SK-N-SH treated with all-trans-retinoic acid at 6 μM for 48 hours (cell line): ENCODE measurements at regions not wholly inside any gene's neighbourhood (a gene's known extent, or its start where the extent isn't known, plus 50 kb on each side); places are given as distances from the start of the nearest gene placed in this dataset.

ENCODE experiments used
- ATAC-seq: fragments of 200-7000 bp; cut with Tn5 transposase; 3 replicates; pipeline ENCODE4 v1.9.1; 2020; ENCODE audit warnings: mild to moderate bottlenecking, moderate library complexity
- ARNTL ChIP-seq: fragments of 450-650 bp; formaldehyde crosslinking; IDR thresholded peaks from 2 replicates; pipeline ENCODE4 v1.5.0; 2020; ENCODE audit warnings: low read depth, mild to moderate bottlenecking, moderate library complexity, borderline replicate concordance
- BACH2 ChIP-seq: fragments of 250-450 bp; sonication (Bioruptor Pico); IDR thresholded peaks from 2 replicates; pipeline ENCODE4 v1.9.0; 2021; ENCODE audit warnings: mild to moderate bottlenecking, borderline replicate concordance
- CREB5 ChIP-seq: fragments of 250-450 bp; sonication (Bioruptor Pico); IDR thresholded peaks from 2 replicates; pipeline ENCODE4 v1.5.1; 2020; ENCODE audit warnings: low read depth, mild to moderate bottlenecking, moderate library complexity
- CSDC2 ChIP-seq: fragments of 250-450 bp; sonication (Bioruptor Pico); IDR thresholded peaks from 2 replicates; pipeline ENCODE4 v1.5.0; 2020; ENCODE audit warnings: mild to moderate bottlenecking, moderate library complexity
- CSRNP3 ChIP-seq: fragments of 250-450 bp; sonication (Bioruptor Pico); IDR thresholded peaks from 2 replicates; pipeline ENCODE4 v1.5.1; 2021; ENCODE audit warnings: mild to moderate bottlenecking, moderate library complexity
- ESRRG ChIP-seq: fragments of 250-450 bp; sonication (Bioruptor Pico); IDR thresholded peaks from 2 replicates; pipeline ENCODE4 v1.6.1; 2021; ENCODE audit warnings: mild to moderate bottlenecking
- GLIS3 ChIP-seq: fragments of 250-450 bp; sonication (Bioruptor Pico); IDR thresholded peaks from 2 replicates; pipeline ENCODE4 v1.5.0; 2020; ENCODE audit warnings: mild to moderate bottlenecking, moderate library complexity
- ISL1 ChIP-seq: fragments of 250-450 bp; sonication (Bioruptor Pico); IDR thresholded peaks from 2 replicates; pipeline ENCODE4 v2.1.2; 2022; ENCODE audit warnings: mild to moderate bottlenecking, moderate library complexity
- OSR1 ChIP-seq: fragments of 250-450 bp; sonication (Bioruptor Pico); IDR thresholded peaks from 2 replicates; pipeline ENCODE4 v1.8.0; 2022; ENCODE audit warnings: moderate library complexity, mild to moderate bottlenecking, inconsistent platforms
- PATZ1 ChIP-seq: fragments of 250-450 bp; sonication (Bioruptor Pico); IDR thresholded peaks from 2 replicates; pipeline ENCODE4 v1.8.0; 2020; ENCODE audit warnings: mild to moderate bottlenecking, moderate library complexity, borderline replicate concordance
- POU6F1 ChIP-seq: fragments of 250-450 bp; sonication (Bioruptor Pico); IDR thresholded peaks from 2 replicates; pipeline ENCODE4 v1.8.0; 2021; ENCODE audit warnings: low read depth, mild to moderate bottlenecking, moderate library complexity, borderline replicate concordance
- PPARA ChIP-seq: fragments of 250-450 bp; sonication (Bioruptor Pico); IDR thresholded peaks from 2 replicates; pipeline ENCODE4 v1.5.0; 2020; ENCODE audit warnings: mild to moderate bottlenecking, borderline replicate concordance
- RARB ChIP-seq: fragments of 250-450 bp; sonication (Bioruptor Pico); IDR thresholded peaks from 2 replicates; pipeline ENCODE4 v1.8.0; 2021; ENCODE audit warnings: mild to moderate bottlenecking, moderate library complexity
- SNAI2 ChIP-seq: fragments of 250-450 bp; sonication (Bioruptor Pico); IDR thresholded peaks from 2 replicates; pipeline ENCODE4 v1.5.0; 2020; ENCODE audit warnings: mild to moderate bottlenecking, moderate library complexity
- TCF4 ChIP-seq: fragments of 250-450 bp; sonication (Bioruptor Pico); IDR thresholded peaks from 2 replicates; pipeline ENCODE4 v1.8.0; 2021; ENCODE audit warnings: mild to moderate bottlenecking, moderate library complexity, borderline replicate concordance
- TOX ChIP-seq: fragments of 250-450 bp; sonication (Bioruptor Pico); IDR thresholded peaks from 2 replicates; pipeline ENCODE4 v1.8.0; 2021; ENCODE audit warnings: mild to moderate bottlenecking, moderate library complexity, borderline replicate concordance
- TSHZ2 ChIP-seq: fragments of 250-450 bp; sonication (Bioruptor Pico); IDR thresholded peaks from 2 replicates; pipeline ENCODE4 v1.5.0; 2020; ENCODE audit warnings: mild to moderate bottlenecking, moderate library complexity
- ZFP3 ChIP-seq: fragments of 250-450 bp; sonication (Bioruptor Pico); IDR thresholded peaks from 2 replicates; pipeline ENCODE4 v1.5.0; 2020; ENCODE audit warnings: mild to moderate bottlenecking, moderate library complexity
- ZFP30 ChIP-seq: fragments of 450-650 bp; formaldehyde crosslinking; IDR thresholded peaks from 2 replicates; pipeline ENCODE4 v1.5.0; 2022; ENCODE audit warnings: mild to moderate bottlenecking, moderate library complexity
- ZNF565 ChIP-seq: fragments of 450-650 bp; formaldehyde crosslinking; conservative IDR thresholded peaks from 2 replicates; pipeline ENCODE4 v1.5.0; 2020; ENCODE audit warnings: low read depth, mild to moderate bottlenecking, moderate library complexity
- ZNF70 ChIP-seq: fragments of 450-650 bp; formaldehyde crosslinking; IDR thresholded peaks from 2 replicates; pipeline ENCODE4 v1.5.0; 2020; ENCODE audit warnings: mild to moderate bottlenecking, moderate library complexity

- TF ChIP-seq TOX (CRISPR knock-in tag) (no peak), SNAI2 (CRISPR knock-in tag) (no peak), ZNF565 (CRISPR knock-in tag) (no peak), POU6F1 (CRISPR knock-in tag) (no peak), GLIS3 (CRISPR knock-in tag) (no peak), PPARA (no peak), CSDC2 (CRISPR knock-in tag) (no peak), TSHZ2 (no peak), PATZ1 (no peak), TCF4 (CRISPR knock-in tag) (no peak), ZFP3 (CRISPR knock-in tag) (no peak), ZNF70 (no peak)
Observed at GRCh38 chr7:52962402-52963076, 72.9 kb upstream of the POM121L12 start.

GRCh38 chr7:52961084-52961483 is 74.3 kb upstream of the POM121L12 start:
- ATAC-seq = no peak
- no peak for TF ChIP-seq PPARA
- TF ChIP-seq CSRNP3 (CRISPR knock-in tag) = no peak
- TF ChIP-seq CSDC2 (CRISPR knock-in tag) = no peak
- no peak for TF ChIP-seq ARNTL
- TF ChIP-seq BACH2 = no peak

More at GRCh38 chr7:52962402-52963076, 72.9 kb upstream of the POM121L12 start:
- ATAC-seq = no peak

- no peak for TF ChIP-seq RARB (CRISPR knock-in tag)
- no peak for TF ChIP-seq ZFP30 (CRISPR knock-in tag)
- no peak for TF ChIP-seq CSDC2 (CRISPR knock-in tag)
- TF ChIP-seq, all 23 proteins: peak for 0
- ATAC-seq = no peak
Observed at GRCh38 chr7:52959878-52960660, 75.4 kb upstream of the POM121L12 start.

GRCh38 chr7:52959336-52959735 is 76.1 kb upstream of the POM121L12 start:
- no peak for ATAC-seq
- no peak for TF ChIP-seq ZNF565 (CRISPR knock-in tag)
- TF ChIP-seq GLIS3 (CRISPR knock-in tag) = no peak
- TF ChIP-seq CSRNP3 (CRISPR knock-in tag) = no peak
- no peak for TF ChIP-seq SNAI2 (CRISPR knock-in tag)
- no peak for TF ChIP-seq ZNF70
- no peak for TF ChIP-seq CSDC2 (CRISPR knock-in tag)
- TF ChIP-seq ISL1 = no peak
- no peak for TF ChIP-seq ZFP3 (CRISPR knock-in tag)
- TF ChIP-seq OSR1 (CRISPR knock-in tag) = no peak
- TF ChIP-seq CREB5 = no peak
- no peak for TF ChIP-seq POU6F1 (CRISPR knock-in tag)
- no peak for TF ChIP-seq TOX (CRISPR knock-in tag)
- no peak for TF ChIP-seq ESRRG (CRISPR knock-in tag)
- TF ChIP-seq, all 23 proteins: peak for 0
